Caki2 (cell line): ENCODE measurements at regions not wholly inside any gene's neighbourhood (a gene's known extent, or its start where the extent isn't known, plus 50 kb on each side); places are given as distances from the start of the nearest gene placed in this dataset.

Experiments
- DNase-seq: peaks from one replicate; pipeline ENCODE4 v3.0.0-alpha.2; 2015; ENCODE audit warnings: low read depth
- in situ Hi-C: cut with HindIII; loops from 2 replicates; pipeline ENCODE4 v1.10.0; 2016; ENCODE audit warnings: low sequenced_read_pairs, low pct_unique_long_range_greater_than_20kb, mixed read lengths

- DNase-seq = no peak
These were observed 78.0 kb upstream of the FOXQ1 start for GRCh38 chr6:1233924-1234323.

GRCh38 chr6:1232578-1232977 lies 79.3 kb upstream of the FOXQ1 start:
- in situ Hi-C loops = no loop called here
- no peak for DNase-seq

More at GRCh38 chr6:1233924-1234323, 78.0 kb upstream of the FOXQ1 start:
- in situ Hi-C loops = no loop called here

- DNase-seq = peak; percentile 19
- in situ Hi-C loops = no loop called here
These were observed 80.0 kb upstream of the FOXQ1 start for GRCh38 chr6:1231941-1232340.

GRCh38 chr6:1230689-1231605 lies 81.0 kb upstream of the FOXQ1 start:
- in situ Hi-C loops = no loop called here
- no peak for DNase-seq

- DNase-seq = no peak
- in situ Hi-C loops = no loop called here
These were observed 81.6 kb upstream of the FOXQ1 start for GRCh38 chr6:1230281-1230680.

- no peak for DNase-seq
- in situ Hi-C loops = no loop called here
These were observed 82.1 kb upstream of the FOXQ1 start for GRCh38 chr6:1229808-1230207.

- DNase-seq = no peak
- in situ Hi-C loops = no loop called here
These were observed 82.6 kb upstream of the FOXQ1 start for GRCh38 chr6:1229301-1229700.

GRCh38 chr6:1228754-1229191 lies 83.1 kb upstream of the FOXQ1 start:
- in situ Hi-C loops = no loop called here
- peak; percentile 10 for DNase-seq

- no peak for DNase-seq
- in situ Hi-C loops = no loop called here
These were observed 83.8 kb upstream of the FOXQ1 start for GRCh38 chr6:1227935-1228753.

- in situ Hi-C loops = no loop called here
- no peak for DNase-seq
These were observed 84.3 kb upstream of the FOXQ1 start for GRCh38 chr6:1227600-1227934.

GRCh38 chr6:1226277-1227099 lies 85.4 kb upstream of the FOXQ1 start:
- DNase-seq = no peak

GRCh38 chr6:1224514-1224913 lies 87.4 kb upstream of the FOXQ1 start:
- DNase-seq = no peak
- in situ Hi-C loops = no loop called here

More at GRCh38 chr6:1226277-1227099, 85.4 kb upstream of the FOXQ1 start:
- in situ Hi-C loops = no loop called here

- in situ Hi-C loops = no loop called here
- no peak for DNase-seq
These were observed 88.9 kb upstream of the FOXQ1 start for GRCh38 chr6:1222728-1223595.

GRCh38 chr6:1217396-1217795 lies 94.5 kb upstream of the FOXQ1 start:
- DNase-seq = no peak
- in situ Hi-C loops = no loop called here

- DNase-seq = no peak
- in situ Hi-C loops = no loop called here
These were observed 95.4 kb upstream of the FOXQ1 start for GRCh38 chr6:1216488-1216974.

GRCh38 chr6:1215884-1216487 lies 95.9 kb upstream of the FOXQ1 start:
- DNase-seq = no peak
- in situ Hi-C loops = no loop called here

GRCh38 chr6:1215023-1215422 lies 96.9 kb upstream of the FOXQ1 start:
- no peak for DNase-seq
- in situ Hi-C loops = no loop called here
